ENCODE measurements at regions not wholly inside any gene's neighbourhood (a gene's known extent, or its start where the extent isn't known, plus 50 kb on each side); places are given as distances from the start of the nearest gene placed in this dataset.
"Not testable (repeated sequence)": the region's sequence is repeated elsewhere in the genome, so short reads cannot be mapped to it uniquely, and the experiment has no call there.

- not testable (repeated sequence) for TF ChIP-seq EZH2phosphoT487 (IDR thresholded peaks at IDR 0.05; ENCODE audit: insufficient read depth, low read depth); EZH2 (IDR thresholded peaks at IDR 0.05; ENCODE audit: insufficient read depth, poor library complexity, severe bottlenecking)
These were observed 94.8 kb upstream of the UNC5B start for GRCh38 chr10:71117589-71117988.
